Right atrium auricular region (tissue), 2 donors: ENCODE measurements at regions not wholly inside any gene's neighbourhood (a gene's known extent, or its start where the extent isn't known, plus 50 kb on each side); places are given as distances from the start of the nearest gene placed in this dataset.

Experiments used
- DNase-seq: peaks from one replicate; pipeline ENCODE4 v3.0.0-alpha.2; 2019; ENCODE audit warnings: low spot score
- H3K27ac ChIP-seq, 2 donors: fragments of 200-600 bp; sonication (generic); 1 replicate in 1 of 2; 2 replicates in 1 of 2; pipeline ENCODE4 v1.5.1; 2016 to 2019
- H3K27me3 ChIP-seq, 2 donors: fragments of 200-600 bp; sonication (generic); one replicate each; pipeline versions ENCODE4 v1.5.1 to v1.6.0; 2017 to 2019
- H3K36me3 ChIP-seq: fragments of 200-600 bp; sonication (generic); one replicate; pipeline ENCODE4 v1.5.1; 2016
- H3K4me1 ChIP-seq, 2 donors: fragments of 200-600 bp; sonication (generic); one replicate each; pipeline versions ENCODE4 v1.5.1 to v1.6.0; 2017 to 2019
- H3K4me3 ChIP-seq, 2 donors: fragments of 200-600 bp; sonication (generic); 1 replicate in 1 of 2; 2 replicates in 1 of 2; pipeline ENCODE4 v1.5.1; 2017 to 2019; ENCODE audit warnings: mild to moderate bottlenecking in 1 of 2, moderate library complexity in 1 of 2
- H3K9me3 ChIP-seq, 2 donors: fragments of 200-600 bp; sonication (generic); one replicate each; pipeline ENCODE4 v1.5.1; 2019
- CTCF ChIP-seq, 2 donors: fragments of 200-600 bp; sonication (generic); IDR thresholded peaks; one replicate each; pipeline ENCODE4 v1.5.1; 2019; ENCODE audit warnings: antibody characterized with exemption in 2 of 2

GRCh38 chr17:73831699-73832098 is 187.5 kb upstream of the SDK2 start:
- no peaks in the 10 kb centered on the region for H3K27me3 ChIP-seq

DNA sequence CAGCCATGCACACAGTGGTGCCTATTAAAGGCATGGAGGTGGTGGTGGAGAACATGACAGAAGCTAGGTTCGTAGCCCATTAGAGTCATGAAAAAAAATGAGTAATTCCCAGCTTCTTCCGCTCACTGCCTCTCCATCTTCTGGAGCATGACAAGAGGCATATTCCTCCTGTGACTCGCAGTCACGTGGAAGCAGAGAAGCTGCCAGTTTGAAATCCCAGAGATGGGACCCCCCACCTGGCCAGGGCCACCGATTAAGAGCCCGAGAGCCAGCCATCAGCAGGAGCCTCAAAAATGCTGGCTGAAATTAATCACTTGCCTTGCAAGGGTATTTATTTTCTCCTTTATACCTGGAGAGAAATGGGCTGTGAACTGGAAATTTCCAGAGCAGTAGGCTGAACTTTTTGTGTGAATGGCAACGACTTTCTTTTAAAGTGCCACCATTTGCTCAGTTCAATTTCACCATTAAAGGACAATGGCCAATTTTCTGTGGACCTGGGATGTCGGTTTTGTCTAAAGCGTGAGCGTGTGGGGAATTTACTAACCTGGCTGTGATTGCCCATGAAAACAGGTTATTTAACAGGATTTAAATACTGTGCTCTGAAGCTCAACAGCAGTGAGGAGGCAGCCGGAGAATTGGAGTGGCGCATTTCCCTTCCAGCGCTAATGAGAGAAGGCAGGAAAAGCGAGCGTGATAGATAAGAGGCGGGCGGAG is 189.7 kb upstream of the SDK2 start:
- H3K9me3 ChIP-seq: no peaks in the 10 kb centered on the region
- H3K4me3 ChIP-seq: no peak overlapping the region
- no peaks in the 10 kb centered on the region for H3K4me1 ChIP-seq
- no peaks in the 10 kb centered on the region for H3K27me3 ChIP-seq
- no peak overlapping the region for H3K27ac ChIP-seq
- TF ChIP-seq CTCF (IDR thresholded peaks at IDR 0.05): no peak
- DNase-seq: no peak
- no peaks in the 10 kb centered on the region for H3K36me3 ChIP-seq

More at GRCh38 chr17:73831699-73832098, 187.5 kb upstream of the SDK2 start:
- DNase-seq: no peak
- Histone ChIP-seq H3K4me3 (no peak overlapping the region), H3K9me3 (no peaks in the 10 kb centered on the region), H3K27ac (no peak overlapping the region), H3K4me1 (peaks cover 0 to 7% of the 10 kb centered on the region in 2 donors), H3K36me3 (no peaks in the 10 kb centered on the region)
- TF ChIP-seq CTCF (IDR thresholded peaks at IDR 0.05): no peak

DNA sequence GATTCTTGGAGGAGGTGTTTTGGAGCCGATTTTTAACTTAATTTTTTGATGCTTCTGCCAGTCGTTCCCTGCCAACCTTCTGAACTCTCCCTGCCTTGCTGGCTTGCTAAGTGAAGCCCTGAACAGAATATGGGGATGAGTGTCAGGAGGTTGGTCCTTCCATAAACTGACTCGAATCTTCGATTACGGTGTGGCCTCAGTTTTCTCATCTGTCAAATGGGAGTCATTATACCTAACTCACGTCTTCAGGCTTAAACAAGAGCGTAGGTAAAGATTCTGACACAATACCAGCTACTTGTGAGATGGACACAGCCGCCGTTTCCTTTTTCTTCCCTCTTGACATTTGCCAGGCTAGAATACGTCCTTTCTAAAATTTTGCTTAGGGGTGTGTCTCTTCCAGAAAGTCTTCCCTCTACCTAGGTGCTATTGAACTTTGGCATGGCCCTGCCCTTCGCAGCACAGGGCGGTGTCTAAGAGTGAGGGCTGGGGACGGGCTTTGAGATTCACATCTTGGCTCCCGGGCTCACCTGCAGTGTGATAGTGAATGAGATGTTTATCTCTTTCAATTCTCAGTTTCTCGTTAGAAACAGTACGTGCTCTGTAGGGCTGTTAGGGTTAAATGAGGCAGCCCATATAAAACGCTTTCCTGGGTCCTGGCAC is 190.6 kb upstream of the SDK2 start:
- no peaks in the 10 kb centered on the region for H3K9me3 ChIP-seq
- no peak overlapping the region for H3K27ac ChIP-seq
- no peaks in the 10 kb centered on the region for H3K27me3 ChIP-seq
- TF ChIP-seq CTCF (IDR thresholded peaks at IDR 0.05): no peak
- DNase-seq: no peak
- H3K36me3 ChIP-seq: no peaks in the 10 kb centered on the region
- no peak overlapping the region for H3K4me3 ChIP-seq
- no peaks in the 10 kb centered on the region for H3K4me1 ChIP-seq

DNA sequence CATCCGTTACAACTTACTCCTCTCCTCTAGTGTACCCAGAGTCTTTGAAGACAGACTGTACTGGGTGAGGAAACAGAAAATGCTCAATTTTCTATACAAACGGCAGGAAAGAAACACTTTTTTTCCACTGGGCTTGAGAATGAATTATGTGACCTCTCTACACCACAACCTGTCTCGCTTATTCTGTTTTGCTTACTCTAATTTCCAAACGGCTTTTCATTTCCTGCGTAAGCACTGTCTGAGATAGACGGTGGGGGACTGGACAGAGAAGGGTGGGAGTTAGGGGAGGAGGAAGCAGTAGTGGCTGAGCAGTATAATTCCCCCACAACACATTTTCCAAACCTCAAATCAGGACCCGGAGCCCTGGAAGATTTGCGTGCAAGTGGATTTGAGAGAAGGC is 191.4 kb upstream of the SDK2 start:
- TF ChIP-seq CTCF (IDR thresholded peaks at IDR 0.05): no peak

GRCh38 chr17:73838815-73839214 is 194.6 kb upstream of the SDK2 start:
- no peaks in the 10 kb centered on the region for H3K4me1 ChIP-seq
- H3K27ac ChIP-seq: no peak overlapping the region
- H3K9me3 ChIP-seq: no peaks in the 10 kb centered on the region
- H3K36me3 ChIP-seq: no peaks in the 10 kb centered on the region
- no peak for DNase-seq
- no peak for TF ChIP-seq CTCF (IDR thresholded peaks at IDR 0.05)
- no peaks in the 10 kb centered on the region for H3K27me3 ChIP-seq
- no peak overlapping the region for H3K4me3 ChIP-seq

More for the DNA sequence above, 191.4 kb upstream of the SDK2 start:
- Histone ChIP-seq H3K27ac (no peak overlapping the region), H3K27me3 (no peaks in the 10 kb centered on the region), H3K4me1 (no peaks in the 10 kb centered on the region), H3K4me3 (no peak overlapping the region), H3K9me3 (no peaks in the 10 kb centered on the region), H3K36me3 (no peaks in the 10 kb centered on the region)
- no peak for DNase-seq
